Activated CD8-positive, alpha-beta T cell treated with anti-CD3 and anti-CD28 coated beads, Interleukin-2, amount 10 ng/mL, durations not matched to agents 7 days and 5 days (primary cell): ENCODE measurements at regions not wholly inside any gene's neighbourhood (a gene's known extent, or its start where the extent isn't known, plus 50 kb on each side); places are given as distances from the start of the nearest gene placed in this dataset.

Experiments
- ATAC-seq: fragments of 150-1000 bp; cut with Tn5 transposase; one replicate; pipeline ENCODE4 v1.10.0; 2021; ENCODE audit warnings: moderate library complexity
- CTCF ChIA-PET: fragments of 350-600 bp; sonication (Branson Sonifier 250); formaldehyde crosslinking; loops from one replicate; lab custom pipeline; 2021; ENCODE audit warnings: antibody characterized with exemption; lab: Charles Lee
- POLR2A ChIA-PET: fragments of 350-600 bp; sonication (Branson Sonifier 250); formaldehyde crosslinking; loops from one replicate; lab custom pipeline; 2021; ENCODE audit warnings: antibody characterized with exemption; lab: Charles Lee
- DNase-seq: peaks from one replicate; pipeline ENCODE4 v3.0.0-alpha.2; 2020
- H3K27ac Mint-ChIP-seq: one replicate; pipeline ENCODE4 v1.8.0; 2021; ENCODE audit warnings: mild to moderate bottlenecking, mixed read lengths
- H3K27me3 Mint-ChIP-seq: one replicate; pipeline ENCODE4 v1.8.0; 2021; ENCODE audit warnings: low read depth, mixed read lengths
- H3K36me3 Mint-ChIP-seq: one replicate; pipeline ENCODE4 v1.8.0; 2021; ENCODE audit warnings: low read depth, mixed read lengths
- H3K4me1 Mint-ChIP-seq: one replicate; pipeline ENCODE4 v1.8.0; 2021; ENCODE audit warnings: low read depth, mixed read lengths
- H3K4me3 Mint-ChIP-seq: one replicate; pipeline ENCODE4 v1.8.0; 2021; ENCODE audit warnings: mild to moderate bottlenecking, mixed read lengths
- H3K9me3 Mint-ChIP-seq: one replicate; pipeline ENCODE4 v1.8.0; 2022; ENCODE audit warnings: mixed read lengths; ENCODE audit not compliant: insufficient read depth

DNA sequence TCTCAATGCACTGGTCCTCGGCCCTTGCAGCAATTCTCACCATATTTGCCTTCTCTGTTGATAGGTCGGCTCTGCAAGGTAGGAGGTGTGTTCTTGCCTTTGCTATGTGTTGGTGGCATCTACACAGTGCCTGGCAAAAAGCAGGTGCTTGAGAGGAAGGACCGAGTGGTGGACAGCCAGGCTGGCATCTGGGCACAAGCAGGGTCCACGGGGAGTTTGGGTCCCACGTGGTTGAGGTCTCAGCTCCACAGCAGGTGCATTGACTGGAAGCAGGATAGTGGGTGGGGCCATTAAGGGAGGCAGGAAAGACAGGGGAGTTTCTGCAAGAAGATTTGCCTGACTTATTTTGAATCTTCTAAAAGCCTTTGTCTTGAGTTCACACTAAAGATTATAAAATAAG is 81.2 kb upstream of the WNT4 start:
- DNase-seq (no peak), ATAC-seq (no peak)
- no peaks in the 10 kb centered on the region for H3K9me3 Mint-ChIP-seq
- H3K4me1 Mint-ChIP-seq: no peaks in the 10 kb centered on the region
- no peak overlapping the region for H3K4me3 Mint-ChIP-seq
- peaks cover 7% of the 10 kb centered on the region for H3K27me3 Mint-ChIP-seq
- ChIA-PET POLR2A (no interaction called here), CTCF (no interaction called here)
- H3K27ac Mint-ChIP-seq: no peak overlapping the region
- H3K36me3 Mint-ChIP-seq: no peaks in the 10 kb centered on the region

DNA sequence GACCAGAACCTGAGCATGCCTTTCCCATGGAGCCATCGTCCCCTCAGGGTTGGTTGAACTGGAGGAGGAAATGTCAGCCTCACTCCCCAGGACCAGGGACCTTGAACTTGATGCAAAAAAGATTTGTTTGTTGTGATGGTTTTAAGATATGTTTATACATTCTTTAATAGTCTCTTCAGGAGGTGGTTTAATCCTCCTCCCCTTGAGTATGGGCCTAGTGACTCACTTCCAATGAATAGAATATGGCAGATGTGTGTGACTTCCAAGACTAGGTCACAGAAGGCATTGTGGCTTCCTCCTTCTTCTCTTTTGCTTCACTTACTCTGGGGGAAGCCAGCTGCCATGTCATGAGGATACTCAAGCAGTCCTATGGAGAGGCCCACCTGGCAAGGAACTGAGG is 81.7 kb upstream of the WNT4 start:
- ATAC-seq (no peak), DNase-seq (no peak)
- H3K4me1 Mint-ChIP-seq: no peaks in the 10 kb centered on the region
- POLR2A ChIA-PET: interaction anchor here (0.6 kb wide), 1 partner anchor 8 kb away, joined by 3 read pairs; no protein-coding TSS in a partner anchor
- CTCF ChIA-PET: no interaction called here
- H3K27ac Mint-ChIP-seq: no peak overlapping the region
- no peak overlapping the region for H3K4me3 Mint-ChIP-seq
- no peaks in the 10 kb centered on the region for H3K9me3 Mint-ChIP-seq
- H3K36me3 Mint-ChIP-seq: no peaks in the 10 kb centered on the region
- H3K27me3 Mint-ChIP-seq: peaks cover 6% of the 10 kb centered on the region

DNA sequence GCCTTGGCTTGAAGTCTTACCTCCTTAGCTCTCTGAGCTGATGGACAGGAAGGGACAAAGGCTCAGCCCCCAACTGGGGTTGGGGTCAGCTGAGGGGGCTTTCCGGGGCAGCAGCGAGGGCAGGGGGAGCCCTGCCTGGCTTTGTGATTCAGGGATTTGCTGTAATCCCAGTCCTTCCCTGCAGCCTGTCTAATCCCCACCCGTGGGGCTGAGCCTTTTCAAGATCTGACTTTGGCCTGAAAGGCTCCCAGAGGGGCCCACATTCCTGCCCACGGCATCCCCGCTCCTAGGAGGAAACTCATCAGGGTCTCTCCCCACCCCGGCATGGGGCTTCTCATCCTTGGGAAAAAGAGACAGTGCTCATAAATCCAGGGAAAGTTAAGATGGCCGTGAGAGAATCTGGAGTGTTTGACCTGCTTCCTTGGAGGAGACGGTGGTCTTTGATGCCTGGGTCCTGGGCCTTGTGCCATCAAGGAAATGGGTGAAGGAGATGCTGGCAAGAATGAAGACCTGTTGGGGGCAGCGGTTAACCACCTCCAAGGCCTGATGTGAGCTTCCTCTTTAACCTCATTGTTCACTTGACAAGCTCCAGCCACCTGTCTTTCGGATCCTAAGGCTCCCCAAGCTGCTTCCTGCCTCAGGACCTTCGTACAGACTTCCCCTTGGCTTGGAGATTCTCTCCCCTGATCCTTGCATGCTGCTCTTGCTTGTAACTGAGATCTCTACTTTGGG is 83.1 kb upstream of the WNT4 start:
- no peak overlapping the region for H3K27ac Mint-ChIP-seq
- no peaks in the 10 kb centered on the region for H3K4me1 Mint-ChIP-seq
- H3K27me3 Mint-ChIP-seq: peaks cover 5% of the 10 kb centered on the region
- CTCF ChIA-PET: no interaction called here
- H3K36me3 Mint-ChIP-seq: no peaks in the 10 kb centered on the region
- POLR2A ChIA-PET: no interaction called here
- no peak overlapping the region for H3K4me3 Mint-ChIP-seq
- no peak for DNase-seq
- no peak for ATAC-seq
- H3K9me3 Mint-ChIP-seq: no peaks in the 10 kb centered on the region

DNA sequence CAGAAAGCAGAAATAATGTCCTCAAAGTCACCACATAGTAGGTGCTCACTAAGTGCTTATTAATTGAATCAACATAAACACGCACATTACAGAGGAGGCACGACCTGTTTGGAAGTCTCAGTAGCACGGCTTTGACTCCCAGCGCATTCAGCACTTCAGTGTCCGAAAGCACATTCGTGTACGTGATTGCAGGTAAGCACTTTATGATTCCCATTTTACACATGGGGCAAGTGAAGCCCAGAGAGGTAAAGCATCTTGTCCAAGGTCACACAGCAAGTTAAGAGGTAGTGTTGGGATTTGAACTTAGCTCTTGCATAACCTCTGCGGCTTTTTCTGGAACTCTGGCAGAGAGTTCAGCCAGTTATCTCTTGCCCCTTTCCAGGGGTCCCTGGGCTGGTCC is 85.2 kb upstream of the WNT4 start:
- Mint-ChIP-seq H3K36me3 (no peaks in the 10 kb centered on the region), H3K27ac (no peak overlapping the region), H3K27me3 (peaks cover 2% of the 10 kb centered on the region), H3K4me1 (no peaks in the 10 kb centered on the region), H3K4me3 (no peak overlapping the region), H3K9me3 (no peaks in the 10 kb centered on the region)
- ChIA-PET POLR2A (no interaction called here), CTCF (no interaction called here)
- ATAC-seq (no peak), DNase-seq (no peak)

DNA sequence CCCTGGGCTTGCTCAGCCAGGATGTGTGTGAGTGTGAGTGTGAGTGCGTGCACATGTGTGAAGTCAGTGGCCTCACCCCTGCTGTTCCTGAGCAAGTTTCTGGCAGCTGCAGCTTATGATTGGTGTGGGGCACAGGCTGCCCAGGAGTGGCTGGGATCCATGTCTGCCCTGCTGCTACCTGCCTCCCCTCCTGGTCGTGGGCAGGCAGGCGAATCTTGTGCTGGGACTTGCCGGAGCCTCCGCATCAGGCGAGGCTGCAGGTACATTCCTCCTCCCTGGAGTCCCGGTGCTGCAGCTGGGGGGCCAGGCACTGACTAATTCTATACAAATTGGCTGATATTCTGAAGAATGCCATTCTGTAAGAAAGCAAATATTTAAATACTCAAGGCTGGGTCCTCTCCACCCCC is 85.6 kb upstream of the WNT4 start:
- no peaks in the 10 kb centered on the region for H3K9me3 Mint-ChIP-seq

DNA sequence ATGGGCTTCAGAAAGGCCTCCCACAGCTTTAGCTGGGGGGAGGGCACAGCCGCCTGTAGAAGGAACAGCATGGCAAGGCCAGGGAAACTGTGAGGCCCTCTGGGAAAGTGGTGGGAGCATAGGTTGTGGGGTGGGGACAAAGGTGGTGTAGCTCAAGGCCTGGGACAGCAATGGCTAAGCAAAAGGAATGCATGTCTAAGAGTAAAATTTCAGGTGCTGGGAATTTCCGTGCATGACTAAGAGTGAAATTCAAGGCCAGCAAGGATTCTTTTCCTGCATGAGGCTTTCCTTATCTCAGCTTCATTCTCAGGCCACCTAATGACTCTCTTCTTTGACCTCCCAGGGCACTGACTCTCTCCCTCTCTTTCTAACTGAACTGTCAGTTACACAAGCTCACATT is 86.5 kb upstream of the WNT4 start:
- Mint-ChIP-seq H3K4me1 (no peaks in the 10 kb centered on the region), H3K36me3 (no peaks in the 10 kb centered on the region), H3K27me3 (peaks cover 2% of the 10 kb centered on the region), H3K9me3 (no peaks in the 10 kb centered on the region), H3K4me3 (no peak overlapping the region), H3K27ac (no peak overlapping the region)
- POLR2A ChIA-PET: no interaction called here
- ATAC-seq (no peak), DNase-seq (no peak)
- CTCF ChIA-PET: no interaction called here

More for the DNA sequence above, 85.6 kb upstream of the WNT4 start:
- Mint-ChIP-seq H3K27me3 (peaks cover 2% of the 10 kb centered on the region), H3K36me3 (no peaks in the 10 kb centered on the region), H3K27ac (no peak overlapping the region), H3K4me3 (no peak overlapping the region), H3K4me1 (no peaks in the 10 kb centered on the region)
- ATAC-seq (no peak), DNase-seq (no peak)
- ChIA-PET POLR2A (no interaction called here), CTCF (no interaction called here)

DNA sequence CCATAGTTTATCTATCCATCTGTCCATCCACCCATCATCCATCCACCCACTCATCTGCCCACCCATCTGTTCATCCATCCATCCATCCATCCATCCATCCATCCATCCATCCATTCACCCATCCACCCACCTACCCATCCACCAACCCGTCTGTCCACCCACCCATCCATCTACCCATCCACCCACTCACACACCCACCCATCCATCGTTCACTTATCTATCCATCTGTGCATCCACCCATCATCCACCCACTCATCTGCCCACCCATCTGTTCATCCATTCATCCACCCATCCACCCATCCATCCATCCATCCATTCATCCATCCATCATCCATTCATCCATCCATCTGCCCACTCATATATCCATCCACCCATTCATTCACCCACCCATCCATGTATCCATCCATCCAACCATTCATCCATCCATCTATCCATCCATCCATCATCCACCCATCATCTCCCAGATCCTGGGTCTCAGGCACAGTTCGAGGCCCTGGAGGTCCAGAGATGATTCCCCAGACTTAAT is 88.2 kb upstream of the WNT4 start:
- Mint-ChIP-seq H3K27ac (no peak overlapping the region), H3K4me3 (no peak overlapping the region), H3K9me3 (no peaks in the 10 kb centered on the region), H3K36me3 (no peaks in the 10 kb centered on the region), H3K27me3 (peaks cover 6% of the 10 kb centered on the region), H3K4me1 (no peaks in the 10 kb centered on the region)
- POLR2A ChIA-PET: no interaction called here
- DNase-seq: no peak
- no peak for ATAC-seq
- CTCF ChIA-PET: no interaction called here

DNA sequence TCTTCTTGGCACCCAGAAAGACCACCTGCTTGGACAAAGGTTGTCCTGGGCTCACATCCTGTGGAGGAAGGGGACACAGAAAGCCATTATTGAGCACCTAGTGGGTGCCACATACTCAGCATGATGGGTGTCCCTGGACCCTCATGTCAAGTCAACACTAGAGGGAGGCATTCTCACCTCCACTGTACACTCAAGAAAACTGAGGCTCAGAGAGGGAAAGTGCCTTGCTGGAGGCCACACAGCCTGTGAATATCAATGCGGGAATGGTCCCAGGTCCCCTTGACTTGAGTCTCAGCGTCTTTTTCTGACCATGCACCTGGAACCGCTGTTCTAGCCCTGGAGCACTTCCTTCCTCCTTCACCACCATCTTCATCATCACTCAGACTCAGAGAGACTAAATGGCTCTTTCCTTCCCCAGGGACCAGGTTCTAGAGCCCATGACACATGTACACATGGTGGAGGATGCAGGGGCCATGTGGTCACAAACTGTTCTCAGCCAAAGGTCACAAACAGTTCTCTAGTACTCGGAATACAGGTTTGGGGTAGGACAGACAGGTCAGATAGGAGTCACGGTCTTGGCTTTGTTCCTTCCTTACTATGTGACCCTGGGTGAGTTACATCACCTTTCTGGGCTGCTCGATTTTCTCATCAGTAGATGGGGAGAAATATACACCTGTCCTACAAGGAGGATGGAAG is 89.2 kb upstream of the WNT4 start:
- DNase-seq: no peak
- H3K4me1 Mint-ChIP-seq: no peaks in the 10 kb centered on the region
- no peak overlapping the region for H3K27ac Mint-ChIP-seq
- ChIA-PET POLR2A (no interaction called here), CTCF (no interaction called here)
- no peak for ATAC-seq
- H3K27me3 Mint-ChIP-seq: peaks cover 6% of the 10 kb centered on the region
- H3K9me3 Mint-ChIP-seq: no peaks in the 10 kb centered on the region
- no peak overlapping the region for H3K4me3 Mint-ChIP-seq
- no peaks in the 10 kb centered on the region for H3K36me3 Mint-ChIP-seq

DNA sequence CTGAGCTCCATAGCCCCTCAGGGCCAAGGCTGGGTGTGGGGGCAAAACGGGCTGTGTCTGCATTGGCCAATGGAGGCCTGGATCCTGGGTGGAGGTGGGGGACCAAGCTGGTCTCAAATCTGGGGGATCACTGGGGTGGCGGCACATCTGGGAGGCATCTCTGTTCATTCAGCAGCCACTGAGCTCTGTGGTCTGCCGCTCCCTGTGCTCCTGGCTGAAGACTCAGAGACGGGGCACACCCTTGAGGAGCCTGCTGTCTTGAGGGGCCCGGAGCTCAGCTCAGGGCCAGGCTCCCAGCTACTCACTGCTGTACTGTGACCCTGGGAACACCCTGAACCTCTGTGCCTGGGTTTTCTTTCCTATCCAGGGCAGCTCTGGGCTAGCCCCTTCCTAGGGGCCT is 90.3 kb upstream of the WNT4 start:
- Mint-ChIP-seq H3K27ac (no peak overlapping the region), H3K4me3 (no peak overlapping the region), H3K27me3 (peaks cover 6% of the 10 kb centered on the region), H3K4me1 (no peaks in the 10 kb centered on the region), H3K36me3 (no peaks in the 10 kb centered on the region), H3K9me3 (no peaks in the 10 kb centered on the region)
- ATAC-seq (no peak), DNase-seq (no peak)
- ChIA-PET POLR2A (interaction anchor here (0.6 to 0.7 kb wide), 2 partner anchors 8 to 20 kb away, joined by 3 read pairs; no protein-coding TSS in a partner anchor), CTCF (no interaction called here)

DNA sequence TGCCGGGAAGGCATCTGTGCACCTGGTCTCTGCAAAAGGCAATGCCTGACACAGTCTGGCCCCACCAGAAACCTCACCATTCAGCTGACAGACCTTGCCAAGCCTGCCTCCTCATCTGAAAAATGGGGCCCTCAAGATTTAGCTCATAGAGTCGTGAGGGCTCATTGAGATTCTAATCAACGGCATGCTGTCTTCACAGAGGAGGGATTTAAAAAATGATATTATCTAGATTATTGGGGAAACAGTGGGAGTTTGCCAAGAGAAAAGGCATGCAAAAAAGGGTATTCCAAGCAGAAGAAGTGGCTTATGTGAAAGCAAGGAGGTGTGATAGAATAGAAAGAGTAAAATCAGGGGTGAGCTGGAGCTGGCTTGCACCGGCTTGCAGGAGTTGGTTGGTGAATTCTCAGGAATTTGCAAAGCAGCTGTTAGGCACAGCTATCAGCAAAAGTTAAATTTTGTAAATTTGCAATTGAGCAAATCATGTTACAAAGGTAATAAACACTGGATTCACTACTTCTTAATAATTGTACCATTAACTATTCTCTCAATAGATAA is 91.7 kb upstream of the WNT4 start:
- Mint-ChIP-seq H3K27me3 (peaks cover 6% of the 10 kb centered on the region), H3K27ac (no peak overlapping the region), H3K4me1 (no peaks in the 10 kb centered on the region), H3K9me3 (no peaks in the 10 kb centered on the region), H3K36me3 (no peaks in the 10 kb centered on the region), H3K4me3 (no peak overlapping the region)
- ChIA-PET POLR2A (no interaction called here), CTCF (no interaction called here)
- ATAC-seq (no peak), DNase-seq (no peak)

DNA sequence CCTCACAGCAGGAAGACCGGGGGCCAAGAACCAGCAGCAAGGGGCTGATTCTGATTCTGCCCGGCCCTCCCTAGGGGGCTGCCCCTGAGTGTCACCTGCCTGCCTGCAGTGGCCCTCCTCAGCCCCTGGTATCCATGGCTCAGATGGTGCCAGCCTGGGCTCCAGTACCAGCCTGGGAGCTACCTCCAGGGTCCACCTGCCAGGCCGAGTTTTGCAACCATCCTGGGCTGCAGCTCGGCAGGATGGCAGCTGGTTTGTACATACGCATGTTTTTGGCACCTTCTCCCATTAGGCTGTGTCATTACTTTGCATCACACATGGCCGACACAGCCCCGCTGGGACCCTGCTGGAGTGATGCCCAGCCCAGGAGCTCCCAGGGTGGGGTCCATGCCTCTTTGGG is 93.3 kb upstream of the WNT4 start:
- ATAC-seq: no peak
- CTCF ChIA-PET: no interaction called here
- H3K9me3 Mint-ChIP-seq: no peaks in the 10 kb centered on the region

DNA sequence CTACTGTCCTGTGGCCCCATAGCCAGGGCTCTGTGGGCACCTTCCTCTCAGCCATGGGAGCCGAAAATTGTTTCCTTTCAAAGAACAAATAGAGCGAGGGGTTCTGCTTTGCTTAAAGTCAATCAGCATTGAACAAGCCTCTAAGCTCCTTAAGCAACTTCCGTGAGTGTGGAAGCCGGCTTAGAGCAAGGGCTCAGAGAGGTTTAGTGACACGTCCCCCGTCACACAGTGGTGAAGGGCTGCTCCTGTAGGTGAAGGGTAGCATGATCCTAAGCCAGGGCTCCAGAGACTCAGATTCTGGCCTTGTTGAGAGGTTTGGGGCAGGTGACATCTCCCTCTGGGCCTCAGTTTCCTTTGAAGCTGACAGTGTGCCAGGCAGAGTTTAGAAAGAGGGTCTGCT is 94.0 kb upstream of the WNT4 start:
- Mint-ChIP-seq H3K4me1 (no peaks in the 10 kb centered on the region), H3K4me3 (no peak overlapping the region), H3K27me3 (peaks cover 6% of the 10 kb centered on the region), H3K9me3 (no peaks in the 10 kb centered on the region), H3K36me3 (no peaks in the 10 kb centered on the region), H3K27ac (no peak overlapping the region)
- ChIA-PET POLR2A (no interaction called here), CTCF (no interaction called here)
- no peak for ATAC-seq
- DNase-seq: no peak

More for the DNA sequence above, 93.3 kb upstream of the WNT4 start:
- H3K4me3 Mint-ChIP-seq: no peak overlapping the region
- H3K4me1 Mint-ChIP-seq: no peaks in the 10 kb centered on the region
- H3K36me3 Mint-ChIP-seq: no peaks in the 10 kb centered on the region
- H3K27ac Mint-ChIP-seq: no peak overlapping the region
- DNase-seq: no peak
- POLR2A ChIA-PET: no interaction called here
- peaks cover 6% of the 10 kb centered on the region for H3K27me3 Mint-ChIP-seq
